AG04450 (cell line): ENCODE measurements at regions not wholly inside any gene's neighbourhood (a gene's known extent, or its start where the extent isn't known, plus 50 kb on each side); places are given as distances from the start of the nearest gene placed in this dataset.

Experiments used
- CTCF ChIA-PET: fragments of 300-600, 350-600 bp; formaldehyde crosslinking; extraction: SDS; loops from one replicate; lab custom pipeline; 2022; ENCODE audit warnings: antibody characterized with exemption, inconsistent platforms; lab: Charles Lee
- POLR2A ChIA-PET: fragments of 350-600 bp; formaldehyde crosslinking; extraction: SDS; loops from one replicate; lab custom pipeline; 2021; ENCODE audit warnings: antibody characterized with exemption, inconsistent platforms; lab: Yijun Ruan, JAX
- DNase-seq: peaks from one replicate; pipeline ENCODE4 v3.0.0-alpha.2; 2011; ENCODE audit warnings: low read depth, low spot score
- H3K27ac ChIP-seq: one replicate; pipeline ENCODE4 v1.5.1; 2012; ENCODE audit warnings: low read depth, low read length, control low read depth
- H3K27me3 ChIP-seq: one replicate; pipeline ENCODE4 v1.6.0; 2012; ENCODE audit warnings: low read length; ENCODE audit not compliant: control insufficient read depth, insufficient read depth
- H3K4me3 ChIP-seq: 2 replicates; pipeline ENCODE4 v1.5.1; 2011; ENCODE audit warnings: mild to moderate bottlenecking, low read depth, low read length, control low read depth
- H3K9me3 ChIP-seq: 2 replicates; pipeline ENCODE4 v1.5.1; 2012; ENCODE audit warnings: low read length; ENCODE audit not compliant: control insufficient read depth, insufficient read depth
- TF ChIP-seq, protein P1 (sequence below): IDR thresholded peaks from 2 replicates; pipeline ENCODE4 v1.5.1; 2011; ENCODE audit warnings: low read depth, low read length, control low read depth, inconsistent platforms

DNA sequence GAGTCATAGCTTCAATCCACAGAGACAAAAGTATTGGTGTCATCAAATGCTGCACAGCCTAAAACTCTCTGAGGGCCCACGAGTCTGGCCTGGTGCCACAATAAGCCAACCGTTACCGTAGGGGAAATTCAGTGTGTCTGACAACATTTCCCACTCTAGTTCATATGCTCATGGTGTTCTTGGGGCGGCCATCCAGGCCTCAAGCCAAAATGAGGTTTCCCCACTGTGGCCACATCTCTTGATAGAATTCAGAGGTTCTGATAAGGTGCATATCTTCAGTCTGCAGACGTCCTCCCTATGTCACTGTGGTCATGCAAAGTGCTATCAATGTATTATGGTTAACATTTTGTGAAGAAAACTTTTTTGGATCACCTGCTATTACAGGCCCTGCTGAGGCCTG, 627.7 kb downstream of the QKI start:
- TF ChIP-seq, protein P1, sequence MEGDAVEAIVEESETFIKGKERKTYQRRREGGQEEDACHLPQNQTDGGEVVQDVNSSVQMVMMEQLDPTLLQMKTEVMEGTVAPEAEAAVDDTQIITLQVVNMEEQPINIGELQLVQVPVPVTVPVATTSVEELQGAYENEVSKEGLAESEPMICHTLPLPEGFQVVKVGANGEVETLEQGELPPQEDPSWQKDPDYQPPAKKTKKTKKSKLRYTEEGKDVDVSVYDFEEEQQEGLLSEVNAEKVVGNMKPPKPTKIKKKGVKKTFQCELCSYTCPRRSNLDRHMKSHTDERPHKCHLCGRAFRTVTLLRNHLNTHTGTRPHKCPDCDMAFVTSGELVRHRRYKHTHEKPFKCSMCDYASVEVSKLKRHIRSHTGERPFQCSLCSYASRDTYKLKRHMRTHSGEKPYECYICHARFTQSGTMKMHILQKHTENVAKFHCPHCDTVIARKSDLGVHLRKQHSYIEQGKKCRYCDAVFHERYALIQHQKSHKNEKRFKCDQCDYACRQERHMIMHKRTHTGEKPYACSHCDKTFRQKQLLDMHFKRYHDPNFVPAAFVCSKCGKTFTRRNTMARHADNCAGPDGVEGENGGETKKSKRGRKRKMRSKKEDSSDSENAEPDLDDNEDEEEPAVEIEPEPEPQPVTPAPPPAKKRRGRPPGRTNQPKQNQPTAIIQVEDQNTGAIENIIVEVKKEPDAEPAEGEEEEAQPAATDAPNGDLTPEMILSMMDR, result no peak
- peaks cover 20% of the 10 kb centered on the region for H3K9me3 ChIP-seq
- no peaks in the 10 kb centered on the region for H3K27me3 ChIP-seq
- CTCF ChIA-PET, result no interaction called here
- no peak for DNase-seq
- H3K4me3 ChIP-seq, result no peak overlapping the region
- no peak overlapping the region for H3K27ac ChIP-seq
- POLR2A ChIA-PET, result no interaction called here

DNA sequence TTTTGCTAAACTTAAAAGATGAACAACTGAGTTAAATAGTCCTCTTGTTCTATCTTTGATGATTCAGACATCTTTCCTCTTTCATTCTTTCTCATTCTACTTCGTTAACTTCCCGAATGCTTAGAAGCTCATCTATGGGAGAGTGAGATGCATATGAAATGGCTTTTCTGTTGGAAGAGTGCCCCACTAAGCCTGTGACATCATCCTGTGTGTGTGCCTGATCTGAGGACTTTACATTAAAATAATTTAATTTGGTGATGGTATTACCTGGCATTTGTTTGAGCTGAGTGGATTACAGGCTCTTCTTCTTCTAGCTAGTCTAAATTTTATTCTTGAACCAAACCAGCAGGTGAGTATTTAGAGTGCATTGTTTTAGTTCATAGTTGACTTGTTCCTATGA, 626.5 kb downstream of the QKI start:
- ChIA-PET POLR2A (no interaction called here), CTCF (no interaction called here)
- Histone ChIP-seq H3K27me3 (no peaks in the 10 kb centered on the region), H3K9me3 (peaks cover 23% of the 10 kb centered on the region), H3K4me3 (no peak overlapping the region), H3K27ac (no peak overlapping the region)
- TF ChIP-seq, protein P1, result no peak
- DNase-seq, result no peak

DNA sequence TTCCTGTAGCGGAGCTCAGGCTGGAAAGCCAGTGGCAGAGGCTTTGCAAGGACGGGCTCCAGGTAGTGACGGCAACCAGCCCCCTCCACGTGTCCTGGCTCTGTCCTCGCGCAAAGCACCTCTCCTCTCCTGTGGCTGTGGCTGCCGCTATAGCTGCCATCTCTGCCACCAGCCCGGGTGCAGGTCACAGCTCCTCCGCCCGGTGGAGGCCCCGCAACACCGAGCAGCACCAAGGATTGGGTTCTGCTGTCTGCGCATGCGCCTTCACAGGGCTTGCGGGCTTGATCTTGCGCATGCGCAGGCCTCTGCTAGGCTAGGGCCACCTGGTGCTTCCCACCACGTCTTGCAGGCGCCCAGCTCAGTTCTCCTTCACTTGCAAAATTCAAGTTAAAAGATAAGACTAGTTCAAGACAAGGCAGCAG, 625.4 kb downstream of the QKI start:
- Histone ChIP-seq H3K9me3 (peaks cover 27% of the 10 kb centered on the region), H3K27me3 (no peaks in the 10 kb centered on the region), H3K4me3 (no peak overlapping the region), H3K27ac (no peak overlapping the region)
- POLR2A ChIA-PET, result no interaction called here
- no peak for DNase-seq
- CTCF ChIA-PET, result no interaction called here
- TF ChIP-seq, protein P1, result no peak

DNA sequence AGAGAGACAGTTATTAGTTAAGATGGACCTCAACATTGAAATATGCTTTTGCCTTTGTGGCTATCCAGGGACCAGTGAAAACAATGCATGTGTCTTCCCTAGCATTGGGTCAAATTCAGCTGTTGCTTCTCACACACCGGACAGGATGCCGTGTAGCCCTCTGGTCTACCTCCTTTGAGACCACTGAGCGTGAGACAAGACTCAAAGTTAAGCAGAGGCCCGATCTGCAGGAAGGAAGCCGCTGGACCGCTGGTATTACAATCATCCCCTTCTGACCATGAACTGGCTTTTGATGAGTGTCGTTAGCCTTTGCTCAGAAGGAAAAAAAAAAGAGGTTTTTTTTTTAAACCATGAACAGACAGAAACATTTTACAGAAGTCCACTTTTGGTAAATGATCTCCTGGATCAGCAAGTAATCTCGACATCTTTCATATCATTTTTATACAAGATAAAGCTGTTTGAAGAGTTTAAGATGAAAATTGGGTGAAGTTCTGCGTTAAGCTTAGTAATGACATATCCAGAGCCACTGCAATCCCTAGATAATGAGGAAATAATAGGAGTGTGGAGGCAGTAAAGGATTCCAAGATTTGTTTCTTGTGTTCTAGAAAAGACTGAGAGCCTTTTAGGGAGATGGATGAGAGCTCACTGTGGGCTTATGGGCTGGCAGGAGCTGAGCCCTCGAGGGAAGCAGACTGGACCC, 622.8 kb downstream of the QKI start:
- no peak overlapping the region for H3K27ac ChIP-seq
- TF ChIP-seq, protein P1, result no peak
- no peaks in the 10 kb centered on the region for H3K27me3 ChIP-seq
- no peak overlapping the region for H3K4me3 ChIP-seq
- CTCF ChIA-PET, result no interaction called here
- H3K9me3 ChIP-seq, result peaks cover 24% of the 10 kb centered on the region
- DNase-seq, result no peak
- POLR2A ChIA-PET, result no interaction called here

DNA sequence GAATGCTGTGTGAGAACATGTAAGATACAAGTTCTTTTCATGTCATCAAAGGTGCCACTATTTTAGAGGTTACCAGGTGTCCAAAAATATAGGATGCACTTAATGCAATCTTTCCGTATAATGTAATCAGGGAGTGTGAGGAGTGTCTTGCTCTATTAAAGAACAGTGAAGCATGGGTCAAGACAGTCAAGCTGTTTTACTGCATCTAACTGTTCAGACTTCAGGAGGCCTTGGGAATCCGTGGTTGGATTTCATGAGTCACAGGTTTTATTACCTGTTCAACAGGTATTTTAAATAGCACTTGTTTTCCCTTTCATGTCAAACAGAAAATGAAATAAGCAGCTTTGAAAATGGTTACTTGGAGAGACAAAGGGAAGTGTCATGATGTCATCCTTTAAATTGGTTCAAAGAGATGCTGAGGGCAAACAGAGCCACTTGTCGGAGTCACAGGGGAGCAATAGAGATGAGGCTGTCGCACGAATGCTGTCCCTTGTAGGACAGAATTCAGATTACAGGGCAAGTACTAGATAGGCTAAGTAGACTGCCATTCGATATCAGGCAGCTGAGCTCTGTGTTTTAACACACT, 621.5 kb downstream of the QKI start:
- Histone ChIP-seq H3K27me3 (no peaks in the 10 kb centered on the region), H3K27ac (no peak overlapping the region), H3K9me3 (peaks cover 25% of the 10 kb centered on the region), H3K4me3 (no peak overlapping the region)
- POLR2A ChIA-PET, result no interaction called here
- no peak for DNase-seq
- CTCF ChIA-PET, result no interaction called here
- TF ChIP-seq, protein P1, result no peak
